ENCODE measurements at regions not wholly inside any gene's neighbourhood (a gene's known extent, or its start where the extent isn't known, plus 50 kb on each side); places are given as distances from the start of the nearest gene placed in this dataset.

- TF ChIP-seq CTCF (IDR thresholded peaks at IDR 0.05), result no peak
- TF ChIP-seq POLR2A (IDR thresholded peaks at IDR 0.05), result no peak
- no peak for TF ChIP-seq EP300 (IDR thresholded peaks at IDR 0.05; ENCODE audit: low read depth)
Measured at GRCh38 chr18:78519394-78520062, 460.1 kb upstream of the SALL3 start.
